UCSD-AML1 (cell line): ENCODE measurements at regions not wholly inside any gene's neighbourhood (a gene's known extent, or its start where the extent isn't known, plus 50 kb on each side); places are given as distances from the start of the nearest gene placed in this dataset.
"Not testable (repeated sequence)": the region's sequence is repeated elsewhere in the genome, so short reads cannot be mapped to it uniquely, and the experiment has no call there.

Experiments used
- DNase-seq: peaks from one replicate; lab custom pipeline; 2025; ENCODE audit not compliant: unreplicated experiment; lab: John Stamatoyannopoulos, UW

DNA sequence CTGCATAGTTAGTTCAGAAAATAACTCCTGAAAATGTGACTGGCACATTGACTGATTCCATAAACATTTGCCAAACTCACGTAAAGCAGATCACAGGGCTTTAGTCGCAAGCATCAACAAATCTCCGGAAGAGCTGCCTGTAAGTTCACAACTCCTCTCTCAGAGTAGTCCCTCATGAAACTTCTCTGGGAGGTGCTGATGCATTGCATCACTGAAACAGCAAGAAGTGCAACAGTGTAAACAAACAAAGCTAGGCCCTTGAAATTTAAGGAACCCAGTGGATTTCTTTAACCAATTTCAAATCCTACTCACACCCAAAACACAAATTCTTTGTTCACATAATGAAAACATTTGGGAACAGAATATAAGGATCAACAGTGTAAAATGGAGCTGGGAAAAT is 1691.7 kb upstream of the FLRT2 start:
- no peak for DNase-seq

DNA sequence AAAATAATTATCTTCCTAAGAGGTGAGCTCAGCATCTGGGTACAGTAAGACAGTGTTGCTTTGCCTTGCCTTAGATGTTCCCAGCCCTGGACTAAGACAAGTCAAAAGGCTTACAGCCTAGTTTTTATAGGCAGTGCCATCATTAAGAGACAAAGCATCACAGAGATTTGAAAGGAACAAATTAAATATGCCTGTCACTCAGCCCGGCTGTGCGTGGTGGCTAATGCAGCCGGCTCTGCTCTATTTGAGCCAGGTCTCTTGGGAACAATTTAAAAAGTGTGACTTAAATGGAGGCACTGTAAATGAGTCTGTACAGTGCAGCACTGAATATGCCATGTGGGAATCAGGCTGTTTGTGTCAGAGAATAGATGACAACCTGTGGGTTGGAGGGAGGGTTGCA is 1687.4 kb upstream of the FLRT2 start:
- no peak for DNase-seq

DNA sequence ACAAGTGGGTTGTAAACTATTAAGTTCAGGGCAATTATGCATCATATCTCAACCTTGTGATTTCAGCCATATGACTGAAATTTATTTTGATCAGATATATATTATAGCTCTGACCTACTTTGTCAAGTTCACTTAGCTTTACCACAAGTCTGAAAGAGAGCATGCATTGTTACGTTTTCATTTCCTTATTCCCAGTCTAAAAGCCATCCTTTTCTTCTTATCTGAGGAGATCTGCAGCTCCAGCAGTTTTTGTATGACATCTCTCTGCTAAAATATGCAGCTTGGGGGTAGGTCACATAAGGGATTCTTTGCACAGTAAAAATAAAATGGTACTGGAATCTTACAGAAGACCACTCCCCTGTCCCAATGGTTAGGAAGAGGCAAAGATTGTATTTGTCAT is 1682.8 kb upstream of the FLRT2 start:
- no peak for DNase-seq

DNA sequence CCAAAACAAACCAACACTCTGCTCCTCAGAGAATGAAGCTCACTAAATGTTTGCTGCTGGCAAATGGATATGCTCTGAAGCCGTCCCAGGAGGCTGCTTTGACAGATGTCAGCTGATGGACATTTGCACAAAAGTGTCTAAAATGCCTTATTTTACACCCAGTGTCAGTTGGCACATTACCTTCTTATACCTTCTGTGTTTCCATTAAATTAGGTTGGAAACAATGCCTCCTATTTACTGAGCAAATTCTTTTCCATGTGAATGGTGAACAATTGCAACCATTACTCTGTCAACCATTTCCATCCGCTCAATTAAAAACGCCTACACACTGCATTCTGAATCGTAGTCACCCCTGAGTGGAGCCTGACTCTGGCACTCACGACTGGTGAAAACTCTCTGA is 1679.9 kb upstream of the FLRT2 start:
- DNase-seq: no peak

DNA sequence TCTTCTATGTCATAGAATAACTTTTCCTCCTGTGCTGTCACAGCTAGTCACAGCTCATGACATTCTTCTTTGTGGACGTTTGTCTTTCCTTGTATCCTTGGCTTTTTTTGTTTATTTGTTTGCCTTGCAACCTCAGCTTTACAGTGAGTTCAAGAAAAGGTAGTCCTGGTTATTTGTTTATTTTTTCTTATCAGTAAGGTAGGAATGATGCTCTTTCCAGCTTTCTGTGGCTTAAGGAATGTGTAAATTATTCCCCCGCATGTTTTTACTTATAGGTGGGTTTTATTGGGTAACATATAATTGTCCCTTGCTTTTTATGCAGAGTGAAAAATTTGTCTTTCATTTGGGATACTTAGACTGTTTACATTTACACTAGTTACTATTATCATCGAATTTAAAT is 1673.6 kb upstream of the FLRT2 start:
- DNase-seq: no peak

DNA sequence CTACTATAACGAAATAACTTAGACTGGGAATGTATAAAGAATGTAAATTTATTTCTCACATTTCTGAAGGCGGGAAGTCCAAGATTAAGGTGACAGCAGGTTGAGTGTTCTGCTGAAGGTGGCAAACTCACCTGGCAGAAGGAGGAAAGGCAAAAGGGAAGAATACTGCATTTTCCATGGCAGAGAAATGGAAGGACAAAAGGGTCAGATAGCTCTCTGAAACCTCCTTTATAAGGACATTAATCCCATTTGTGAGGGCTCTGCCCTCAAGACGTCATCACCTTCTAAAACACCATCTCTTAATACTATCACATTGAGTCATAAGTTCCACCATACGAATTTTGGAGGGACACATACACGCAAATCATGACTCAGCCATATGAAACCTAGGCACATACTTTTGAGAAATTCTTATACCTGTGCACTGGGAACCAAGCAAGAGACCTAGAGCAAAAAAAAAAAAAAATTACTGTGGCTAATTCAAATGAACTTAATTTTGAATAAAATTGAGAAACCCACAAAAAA is 1669.3 kb upstream of the FLRT2 start:
- DNase-seq: no peak

DNA sequence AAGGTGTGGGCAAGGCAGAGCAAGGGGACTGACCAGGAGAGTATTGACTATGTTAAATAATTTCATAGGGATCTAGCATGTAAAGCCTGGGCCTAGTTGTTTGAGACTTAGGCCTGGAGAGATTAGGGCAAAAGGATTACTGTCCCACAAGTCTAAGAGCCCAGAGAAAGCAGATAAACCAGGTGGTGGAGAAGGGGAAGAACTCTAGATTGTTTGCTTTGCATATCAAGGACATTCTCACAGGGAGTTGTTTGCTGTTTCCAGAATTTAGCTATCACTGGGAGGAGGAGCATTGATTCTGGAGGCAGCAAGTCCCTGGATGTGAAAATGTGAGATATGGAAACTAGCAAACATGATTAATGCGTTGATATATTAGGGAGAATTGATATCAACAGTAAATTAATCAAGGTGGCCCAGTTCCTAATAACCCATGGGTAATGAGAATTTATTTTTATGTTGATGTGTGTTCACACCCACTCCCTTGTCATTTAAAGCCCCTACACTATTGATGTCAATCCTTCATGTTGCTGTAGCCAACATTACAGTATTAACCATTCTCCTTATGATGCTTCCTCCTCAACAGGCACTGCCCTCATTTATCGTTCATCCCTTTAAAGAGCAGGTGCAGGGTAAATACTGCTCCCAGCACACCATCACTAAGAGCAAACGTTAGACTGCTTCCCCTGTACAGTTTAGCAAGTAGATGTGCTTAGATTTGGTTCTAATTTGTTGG is 1666.7 kb upstream of the FLRT2 start:
- no peak for DNase-seq

DNA sequence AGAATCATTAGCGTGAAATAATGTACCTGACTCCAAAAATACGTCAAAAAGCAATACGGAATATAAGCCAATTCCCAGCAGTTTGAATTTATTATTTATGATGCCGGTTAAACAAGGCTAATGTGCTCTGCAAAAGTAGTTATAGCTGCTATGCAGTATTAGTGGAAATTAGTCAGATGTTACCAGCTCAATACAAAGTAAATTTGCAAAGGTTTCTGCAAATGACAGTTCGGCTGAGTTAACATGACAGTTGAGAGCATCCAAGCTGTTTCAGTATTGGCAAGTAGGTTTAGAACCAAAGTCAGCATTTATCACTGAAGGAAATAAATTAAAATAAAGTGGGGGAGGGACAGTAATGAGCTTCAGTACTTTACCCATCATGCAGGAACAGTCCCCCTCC is 1665.8 kb upstream of the FLRT2 start:
- DNase-seq: no peak

DNA sequence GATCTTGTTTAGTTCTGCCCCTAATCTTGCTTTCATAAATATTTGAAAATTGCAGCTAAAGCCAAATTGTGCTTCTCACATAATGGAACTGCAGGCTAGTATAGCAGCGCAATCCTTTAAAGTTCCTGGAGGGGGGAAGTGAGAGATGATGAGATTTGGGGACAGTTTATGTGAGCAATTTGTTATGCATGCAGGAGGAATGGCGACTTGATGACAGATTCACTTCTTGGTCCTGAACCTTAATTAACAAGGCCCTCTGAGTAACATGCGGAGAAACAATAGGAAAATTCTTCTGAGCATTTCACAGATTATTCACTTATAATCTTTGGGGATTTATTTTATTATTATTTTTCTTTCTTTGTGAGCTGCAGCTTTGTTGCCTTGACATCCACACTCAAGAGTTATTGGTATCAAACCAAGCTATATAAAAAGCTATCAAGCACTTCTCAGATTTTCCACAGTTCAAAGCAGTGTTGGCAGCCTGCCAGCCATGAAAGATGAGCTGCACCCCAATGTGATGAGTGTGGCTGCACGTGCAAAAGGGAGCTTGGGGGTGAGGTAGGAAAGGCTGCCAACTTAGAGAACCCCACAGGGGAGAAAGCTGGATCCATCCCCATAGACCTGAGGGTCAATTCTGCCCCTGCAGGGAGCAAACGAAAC is 1662.2 kb upstream of the FLRT2 start:
- no peak for DNase-seq

DNA sequence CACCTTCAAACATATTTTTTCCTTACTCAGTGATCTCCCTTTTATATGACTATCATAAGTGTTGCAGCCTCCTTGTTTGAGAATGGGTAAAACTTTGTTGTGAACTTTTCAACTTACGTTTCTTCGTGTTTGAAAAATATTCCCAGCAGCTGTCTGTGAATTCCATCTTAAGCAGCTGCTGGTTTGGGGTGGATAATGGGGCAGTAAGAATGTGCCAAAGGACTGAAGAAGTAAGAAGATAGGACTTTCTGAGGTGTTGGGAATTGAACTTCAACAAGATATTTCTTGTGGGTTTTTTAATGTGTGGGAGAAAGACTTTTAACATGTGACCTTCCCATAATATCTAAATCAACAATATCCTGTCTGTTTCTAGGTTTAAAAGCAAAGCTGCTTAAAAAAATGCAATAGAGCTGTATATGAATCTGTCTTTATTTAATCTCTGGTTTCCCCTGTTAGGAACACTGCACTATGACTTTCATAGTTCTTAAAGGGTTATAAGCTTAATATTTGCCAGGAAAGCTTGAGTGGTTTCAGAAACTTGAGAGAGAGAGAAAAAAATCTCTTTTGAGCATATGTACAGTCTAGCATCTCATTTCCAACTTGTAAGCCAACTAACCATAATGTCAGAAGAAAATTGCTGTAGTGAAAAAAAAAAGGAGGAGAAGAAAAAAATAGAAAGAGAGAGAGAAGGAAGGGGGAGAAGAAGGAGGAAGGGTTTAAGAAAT is 1659.2 kb upstream of the FLRT2 start:
- DNase-seq: no peak

DNA sequence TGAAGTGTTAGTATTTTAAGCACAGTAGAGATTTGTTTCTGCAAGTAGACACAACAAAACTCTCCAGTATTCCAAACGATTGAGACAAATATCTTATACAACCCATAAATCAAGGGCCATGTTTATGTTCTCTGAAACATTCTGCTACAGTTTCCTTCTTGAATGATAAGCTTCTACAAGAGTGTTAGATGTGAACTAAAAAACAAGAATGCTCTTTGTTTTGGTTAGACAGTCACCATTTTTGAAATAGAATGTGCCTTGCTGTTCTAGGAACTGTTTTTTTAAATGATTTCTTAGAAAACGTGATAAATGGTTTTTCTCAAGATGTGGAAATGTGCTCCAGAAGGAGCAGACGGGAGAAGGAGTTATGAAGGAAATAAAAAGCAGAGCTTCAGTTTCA is 1656.3 kb upstream of the FLRT2 start:
- no peak for DNase-seq

DNA sequence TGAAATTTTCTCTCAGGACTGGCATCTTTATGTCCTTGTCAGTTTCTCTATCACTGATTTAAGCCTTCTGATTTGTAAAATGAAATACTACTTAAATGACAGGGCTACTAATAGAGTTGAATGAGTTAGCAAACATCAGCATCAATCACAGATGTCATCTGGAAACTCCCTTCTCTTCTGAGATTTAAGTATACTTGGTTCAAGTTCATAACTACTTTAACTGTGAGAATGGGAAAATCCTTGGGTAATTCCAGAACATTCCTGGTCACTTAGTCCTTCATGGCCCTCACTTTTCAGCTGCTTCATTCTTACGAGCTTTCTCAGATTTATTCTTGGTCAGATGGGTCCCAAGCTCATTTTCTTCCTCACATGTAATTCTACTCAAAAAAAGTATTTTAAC is 1655.3 kb upstream of the FLRT2 start:
- DNase-seq: no peak

DNA sequence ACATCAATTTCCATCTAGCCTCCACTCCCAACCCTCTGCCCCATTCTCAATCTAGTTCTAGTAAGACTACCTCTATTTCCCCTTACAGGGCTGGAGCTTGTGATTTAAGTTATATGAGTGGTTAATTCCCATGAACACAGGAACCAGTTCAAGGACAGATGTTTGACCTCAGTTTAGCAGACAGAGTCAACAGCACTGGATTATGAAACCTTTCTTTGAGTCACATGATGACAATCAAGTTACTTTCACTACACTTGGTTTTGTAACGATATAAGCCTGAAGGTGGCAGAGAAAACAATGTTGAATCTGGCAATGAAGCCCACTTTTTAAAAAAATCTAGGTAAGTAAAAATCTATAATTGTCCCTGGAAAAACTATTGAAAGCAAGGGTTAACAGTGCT is 1646.2 kb upstream of the FLRT2 start:
- DNase-seq: no peak

DNA sequence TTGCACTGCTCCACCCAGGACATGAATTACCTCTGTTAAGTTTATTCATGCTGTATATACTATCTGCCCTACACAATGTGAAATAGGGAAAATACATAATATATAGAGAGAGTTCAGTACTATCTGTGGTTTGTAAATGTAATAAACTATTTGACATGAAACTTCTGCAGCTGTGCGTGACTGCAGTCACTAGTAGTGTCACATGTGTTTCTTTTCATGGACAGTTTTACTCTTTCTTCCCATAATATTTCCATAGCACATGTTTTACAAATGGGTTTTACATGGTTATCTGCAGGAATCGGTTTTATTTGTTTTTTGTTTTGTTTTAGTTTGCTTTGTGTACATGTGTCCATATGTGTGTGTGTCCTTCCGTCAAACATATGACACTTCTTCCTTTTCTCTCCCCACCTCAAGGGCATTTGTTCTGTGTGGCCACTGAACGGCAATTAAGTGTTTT is 1644.1 kb upstream of the FLRT2 start:
- DNase-seq: no peak

DNA sequence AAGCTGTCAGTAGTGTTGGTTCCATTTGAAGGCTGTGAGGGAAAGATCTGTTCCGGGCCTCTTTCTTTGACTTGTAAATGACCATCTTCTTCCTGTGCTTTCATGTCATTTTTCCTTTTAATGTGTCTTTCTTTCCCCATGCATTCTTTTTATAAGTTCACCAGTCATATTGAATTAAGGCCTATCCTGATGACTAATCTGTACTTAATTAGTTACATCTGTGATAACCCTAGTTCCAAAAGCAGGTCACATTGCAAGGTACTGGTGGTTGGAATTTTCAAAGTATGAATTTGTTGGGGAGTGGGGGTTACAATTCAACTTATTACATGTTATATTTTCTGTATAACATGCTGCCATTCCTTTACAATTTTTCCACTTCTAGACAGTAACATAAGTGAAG is 1642.1 kb upstream of the FLRT2 start:
- no peak for DNase-seq

DNA sequence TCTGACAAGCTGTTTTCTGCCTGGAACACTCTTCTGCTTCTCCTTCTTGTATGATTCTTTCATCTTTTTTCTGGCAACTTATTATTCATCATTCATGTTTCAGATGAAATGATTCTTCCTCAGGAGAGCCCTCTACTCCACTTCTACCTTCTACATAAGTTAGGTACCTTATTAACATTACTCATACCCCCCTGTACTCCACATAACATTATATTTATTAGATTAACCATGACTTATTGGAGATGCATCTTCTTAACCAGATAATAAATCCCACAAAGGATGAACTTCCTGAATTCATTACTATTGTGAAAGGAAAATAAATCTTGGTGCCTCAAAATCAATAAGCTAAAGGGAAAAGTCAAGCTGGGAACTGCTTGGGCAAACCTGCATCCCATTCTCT is 1636.5 kb upstream of the FLRT2 start:
- no peak for DNase-seq

DNA sequence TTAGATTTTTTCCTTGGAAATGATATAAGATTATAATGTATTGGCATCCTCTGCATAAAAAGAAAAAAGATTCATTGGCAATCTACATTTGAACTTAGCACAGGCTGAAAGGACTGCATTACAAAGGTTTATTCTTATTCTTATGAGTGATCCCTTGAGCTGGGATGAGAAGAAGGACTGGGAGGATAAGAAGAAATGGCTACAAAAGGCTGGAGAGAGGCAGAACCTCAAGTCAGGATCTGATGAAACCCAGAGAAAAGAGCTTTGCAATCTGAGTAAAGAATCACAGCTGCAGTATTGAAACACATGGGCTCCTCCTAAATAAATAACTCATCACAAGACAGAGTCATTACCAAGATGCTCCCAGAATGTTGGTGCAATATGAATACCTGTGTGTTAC is 1635.4 kb upstream of the FLRT2 start:
- DNase-seq: no peak

DNA sequence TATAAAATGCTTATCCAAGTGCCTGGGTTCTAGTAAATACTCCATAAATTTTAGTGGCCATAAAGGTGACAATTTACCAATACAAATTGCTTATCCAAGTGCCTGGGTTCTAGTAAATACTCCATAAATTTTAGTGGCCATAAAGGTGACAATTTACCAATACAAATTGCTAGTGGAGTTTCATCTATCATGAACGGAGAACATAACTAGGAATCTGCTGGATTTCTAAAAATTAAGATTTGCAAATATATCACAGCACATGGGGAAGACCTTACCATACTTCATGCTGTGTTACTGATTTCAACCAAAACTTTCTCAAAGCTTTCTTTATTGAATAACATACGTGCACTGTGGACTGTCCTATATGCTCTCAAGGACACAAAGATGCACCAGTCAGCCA is 1631.4 kb upstream of the FLRT2 start:
- not testable (repeated sequence) for DNase-seq

DNA sequence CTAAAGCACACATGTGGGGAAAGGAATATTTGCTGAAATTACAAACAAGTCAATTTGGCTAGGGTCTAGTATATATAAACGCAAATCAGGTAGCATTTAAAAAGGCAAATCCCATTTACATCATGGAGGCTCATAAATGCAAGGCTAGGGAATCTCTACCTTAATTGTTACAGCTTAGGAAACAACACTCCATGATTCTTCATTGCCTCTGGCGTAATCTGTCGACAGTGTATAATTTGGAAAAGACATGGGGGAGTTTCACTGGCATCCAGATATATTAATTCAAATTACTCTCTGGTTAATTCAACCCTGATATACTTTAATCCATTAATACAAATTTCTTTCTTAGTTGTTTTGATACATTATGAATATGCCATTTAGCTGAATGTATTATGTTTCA is 1630.2 kb upstream of the FLRT2 start:
- DNase-seq: no peak

DNA sequence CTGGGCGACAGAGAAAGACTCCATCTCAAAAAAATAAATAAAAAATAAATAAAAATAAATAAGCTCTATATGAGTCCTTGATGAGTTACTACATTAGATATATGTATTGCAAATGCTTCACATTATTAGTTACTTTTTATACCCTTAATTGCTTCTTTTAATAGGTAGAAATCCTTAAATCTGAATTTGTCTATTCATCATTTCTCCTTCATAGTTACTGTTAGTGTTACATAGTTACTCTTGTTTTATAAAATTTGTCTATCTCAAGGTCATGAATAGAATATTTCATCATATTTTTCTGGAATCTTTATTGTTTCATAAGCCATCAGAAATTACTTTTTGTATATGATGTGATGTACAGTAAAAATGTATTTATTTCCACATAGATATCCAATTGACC is 1624.8 kb upstream of the FLRT2 start:
- DNase-seq: no peak

DNA sequence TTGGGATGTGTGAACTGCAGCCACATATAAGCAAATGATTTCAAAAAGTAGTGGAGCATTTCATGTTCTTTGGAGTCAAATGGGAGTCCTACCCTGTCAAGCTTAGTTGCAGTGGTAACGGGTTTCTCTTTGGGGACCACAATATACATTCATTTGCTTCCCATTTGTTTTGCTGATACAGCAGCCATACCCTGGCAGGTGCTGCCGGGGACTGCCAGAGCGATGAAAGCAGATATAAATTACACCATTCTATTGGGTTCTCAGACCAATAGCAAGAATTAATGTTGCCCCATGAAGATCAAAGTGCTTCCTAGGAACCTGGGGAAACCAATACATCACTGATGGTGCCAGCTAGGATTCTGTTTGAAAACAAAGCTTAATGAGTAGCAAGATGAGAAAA is 1621.5 kb upstream of the FLRT2 start:
- DNase-seq: no peak

DNA sequence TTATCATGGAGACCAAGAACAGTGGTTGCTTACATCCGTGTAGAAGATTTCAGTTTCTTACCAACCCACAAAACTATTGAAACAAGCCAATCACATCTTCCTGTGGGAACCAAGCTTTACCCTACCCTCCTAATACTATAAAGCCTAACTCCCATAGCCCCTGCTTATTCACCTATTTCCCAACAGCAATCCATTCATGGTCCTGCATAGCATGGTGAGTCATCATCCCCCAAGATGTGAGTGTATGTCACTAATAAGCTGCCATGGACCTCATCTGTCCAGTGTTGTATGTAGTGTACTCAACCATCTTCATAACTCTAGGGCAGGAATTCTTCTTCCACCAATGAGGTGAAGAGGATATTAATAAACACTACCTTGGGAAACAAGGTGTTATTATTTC is 1620.4 kb upstream of the FLRT2 start:
- DNase-seq: no peak
